ENCODE measurements at regions not wholly inside any gene's neighbourhood (a gene's known extent, or its start where the extent isn't known, plus 50 kb on each side); places are given as distances from the start of the nearest gene placed in this dataset.

- no peak for DNase-seq (ENCODE audit: low spot score)
- in situ Hi-C loops (cut with MboI; ENCODE audit: low pct_unique_long_range_greater_than_20kb, low sequenced_read_pairs, unreplicated experiment), result no loop called here
- TF ChIP-seq, protein P1, sequence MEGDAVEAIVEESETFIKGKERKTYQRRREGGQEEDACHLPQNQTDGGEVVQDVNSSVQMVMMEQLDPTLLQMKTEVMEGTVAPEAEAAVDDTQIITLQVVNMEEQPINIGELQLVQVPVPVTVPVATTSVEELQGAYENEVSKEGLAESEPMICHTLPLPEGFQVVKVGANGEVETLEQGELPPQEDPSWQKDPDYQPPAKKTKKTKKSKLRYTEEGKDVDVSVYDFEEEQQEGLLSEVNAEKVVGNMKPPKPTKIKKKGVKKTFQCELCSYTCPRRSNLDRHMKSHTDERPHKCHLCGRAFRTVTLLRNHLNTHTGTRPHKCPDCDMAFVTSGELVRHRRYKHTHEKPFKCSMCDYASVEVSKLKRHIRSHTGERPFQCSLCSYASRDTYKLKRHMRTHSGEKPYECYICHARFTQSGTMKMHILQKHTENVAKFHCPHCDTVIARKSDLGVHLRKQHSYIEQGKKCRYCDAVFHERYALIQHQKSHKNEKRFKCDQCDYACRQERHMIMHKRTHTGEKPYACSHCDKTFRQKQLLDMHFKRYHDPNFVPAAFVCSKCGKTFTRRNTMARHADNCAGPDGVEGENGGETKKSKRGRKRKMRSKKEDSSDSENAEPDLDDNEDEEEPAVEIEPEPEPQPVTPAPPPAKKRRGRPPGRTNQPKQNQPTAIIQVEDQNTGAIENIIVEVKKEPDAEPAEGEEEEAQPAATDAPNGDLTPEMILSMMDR (IDR thresholded peaks at IDR 0.05; ENCODE audit: extremely low read depth, insufficient read depth, missing control alignments), result no peak
Measured at GRCh38 chr6:168961264-168961656, 292.4 kb downstream of the THBS2 start.

DNA sequence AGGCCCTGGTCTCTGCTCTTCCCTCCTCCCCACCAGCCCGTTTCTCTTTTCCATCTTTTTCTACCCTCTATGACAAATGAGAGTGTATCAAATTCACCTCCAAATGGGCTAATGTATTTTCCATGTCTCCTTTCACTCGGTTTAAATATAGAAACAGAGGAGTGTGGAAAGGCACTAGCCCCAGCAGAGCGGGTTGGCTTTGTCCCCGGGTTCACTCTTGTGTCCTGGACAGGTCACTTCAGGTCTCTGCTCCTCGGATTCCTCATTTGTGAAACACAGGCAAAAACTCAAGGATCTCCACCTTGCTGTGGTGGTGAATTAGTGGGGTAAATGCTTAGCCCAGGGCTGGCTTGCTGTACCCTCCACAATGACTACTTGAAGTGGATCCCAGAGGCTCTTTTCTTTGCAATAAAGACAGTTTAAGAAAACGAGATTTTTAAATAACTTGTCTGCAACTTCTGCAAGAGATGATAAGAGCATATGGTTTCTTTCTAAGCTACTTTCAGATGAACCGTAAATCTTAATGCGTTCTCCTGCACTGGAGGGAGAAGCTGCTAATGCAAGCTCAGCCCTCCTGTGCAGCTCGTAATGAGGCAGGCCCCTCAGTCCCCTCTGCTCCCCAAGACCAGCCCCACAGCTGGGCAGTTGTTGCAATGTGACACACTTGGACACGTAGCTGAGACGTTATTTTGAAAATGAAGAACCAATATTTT, 292.9 kb downstream of the THBS2 start:
- TF ChIP-seq, protein P1 (IDR thresholded peaks at IDR 0.05; ENCODE audit: extremely low read depth, insufficient read depth, missing control alignments), result no peak
- in situ Hi-C loops (cut with MboI; ENCODE audit: low pct_unique_long_range_greater_than_20kb, low sequenced_read_pairs, unreplicated experiment), result no loop called here
- DNase-seq (ENCODE audit: low spot score), result no peak

GRCh38 chr6:168959696-168960095, 293.9 kb downstream of the THBS2 start:
- no peak for DNase-seq (ENCODE audit: low spot score)
- in situ Hi-C loops (cut with MboI; ENCODE audit: low pct_unique_long_range_greater_than_20kb, low sequenced_read_pairs, unreplicated experiment), result no loop called here
- TF ChIP-seq, protein P1 (IDR thresholded peaks at IDR 0.05; ENCODE audit: extremely low read depth, insufficient read depth, missing control alignments), result no peak

DNA sequence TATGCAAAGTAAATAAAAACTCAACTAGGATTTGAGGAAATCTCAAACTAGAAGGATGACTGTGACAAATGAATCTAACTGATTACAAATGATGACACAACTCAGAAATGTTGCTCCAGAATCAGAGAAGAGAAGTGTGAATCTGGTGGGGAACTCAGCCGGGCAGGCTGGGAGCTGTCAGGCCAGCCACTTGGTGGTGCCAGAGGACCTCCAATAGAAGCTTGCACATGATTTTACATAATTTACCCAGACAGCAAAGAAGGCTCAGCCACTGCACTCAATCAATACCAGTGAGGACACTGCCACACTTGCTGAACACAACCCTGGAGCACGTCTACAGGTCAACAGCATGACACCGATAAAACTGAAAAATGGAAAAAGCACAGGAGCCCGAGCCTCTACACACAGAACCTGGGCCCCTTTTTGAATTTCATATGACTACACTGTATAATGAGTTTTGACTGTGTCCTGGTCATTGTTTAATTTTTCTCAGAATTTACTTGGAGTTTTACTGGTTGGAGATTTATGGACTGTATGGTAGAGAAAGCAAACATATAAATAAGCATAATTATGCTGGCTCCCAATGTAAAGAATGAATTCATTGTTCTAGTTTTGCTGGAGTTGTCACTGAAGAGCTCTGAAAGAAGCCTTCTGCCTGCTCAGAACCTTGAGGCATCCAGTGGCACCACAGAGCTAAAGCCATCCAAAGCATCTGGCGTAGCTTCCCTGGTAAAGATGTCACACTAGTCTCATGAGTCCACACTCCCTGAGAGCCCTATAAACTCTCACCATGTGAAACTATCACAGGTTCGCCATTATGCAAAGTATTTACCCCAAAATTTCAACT, 296.5 kb downstream of the THBS2 start:
- in situ Hi-C loops (cut with MboI; ENCODE audit: low pct_unique_long_range_greater_than_20kb, low sequenced_read_pairs, unreplicated experiment), result no loop called here
- TF ChIP-seq, protein P1 (IDR thresholded peaks at IDR 0.05; ENCODE audit: extremely low read depth, insufficient read depth, missing control alignments), result peak; percentile 71
- peak; percentile 71 for DNase-seq (ENCODE audit: low spot score)

- in situ Hi-C loops (cut with MboI; ENCODE audit: low pct_unique_long_range_greater_than_20kb, low sequenced_read_pairs, unreplicated experiment), result no loop called here
- TF ChIP-seq, protein P1 (IDR thresholded peaks at IDR 0.05; ENCODE audit: extremely low read depth, insufficient read depth, missing control alignments), result no peak
- no peak for DNase-seq (ENCODE audit: low spot score)
Measured at GRCh38 chr6:168956141-168956838, 297.4 kb downstream of the THBS2 start.

DNA sequence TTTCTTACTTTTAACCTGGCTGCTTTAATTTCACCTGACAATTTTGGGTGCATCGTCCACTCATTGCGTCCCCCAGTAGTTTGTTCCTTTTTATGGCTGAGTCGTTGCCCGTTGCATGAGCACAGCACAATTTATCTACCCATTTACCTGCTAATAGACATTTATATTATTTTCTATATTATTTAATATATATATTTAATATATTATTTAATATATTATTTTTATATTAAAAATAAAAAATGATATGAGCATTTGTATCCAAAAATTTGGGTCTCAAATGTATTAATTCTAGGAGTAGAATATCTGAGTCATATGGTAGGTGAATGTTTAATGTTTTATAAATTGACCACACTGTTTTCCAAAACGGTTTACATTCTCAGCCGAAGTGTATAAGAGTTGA, 300.2 kb downstream of the THBS2 start:
- TF ChIP-seq, protein P1 (IDR thresholded peaks at IDR 0.05; ENCODE audit: extremely low read depth, insufficient read depth, missing control alignments), result no peak
- in situ Hi-C loops (cut with MboI; ENCODE audit: low pct_unique_long_range_greater_than_20kb, low sequenced_read_pairs, unreplicated experiment), result no loop called here

More for the DNA sequence above, 300.2 kb downstream of the THBS2 start:
- DNase-seq (ENCODE audit: low spot score), result no peak
